ENCODE measurements at regions not wholly inside any gene's neighbourhood (a gene's known extent, or its start where the extent isn't known, plus 50 kb on each side); places are given as distances from the start of the nearest gene placed in this dataset.
A peak's percentile ranks its signal among the peaks of the same experiment; 100 is the strongest.

DNA sequence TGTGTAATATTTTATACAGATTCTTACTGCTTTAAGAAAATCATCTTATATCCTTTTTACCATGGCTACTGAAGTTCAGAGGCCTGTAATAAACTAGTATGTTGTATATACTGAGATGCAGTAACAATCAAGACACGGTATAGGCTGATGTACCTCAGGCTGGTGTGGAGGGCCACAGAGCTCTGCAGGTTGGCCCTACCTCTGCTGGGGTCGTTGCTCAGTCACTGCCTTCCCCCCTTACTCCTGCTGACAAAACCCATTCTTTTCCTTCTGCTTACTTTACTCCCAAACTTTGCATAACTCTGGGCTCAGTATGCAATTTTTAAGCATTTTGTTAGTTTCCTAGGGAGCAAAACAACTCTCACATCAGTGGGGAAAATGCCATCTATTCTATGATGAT is 200.1 kb upstream of the FOXP2 start:
- H3K9me3 ChIP-seq (ENCODE audit: control insufficient read depth, low read depth, low read length) = no peaks in the 10 kb centered on the region
- WGBS (ENCODE audit: extremely low coverage, insufficient read length, low lambda C conversion rate) = no CpG with 5 or more reads among the region's 2 CpGs
- H3K79me1 ChIP-seq (ENCODE audit: insufficient read depth, low read depth, low read length, poor library complexity, severe bottlenecking) = no peaks in the 10 kb centered on the region
- H4K8ac ChIP-seq (replicated peaks; ENCODE audit: insufficient read length, low read depth, low read length) = no peak overlapping the region
- no peak overlapping the region for H3K18ac ChIP-seq (ENCODE audit: insufficient read length, low read depth, low read length)
- no peak for DNase-seq
- H3K4ac ChIP-seq (ENCODE audit: low read depth, low read length) = no peak overlapping the region
- H2BK12ac ChIP-seq (ENCODE audit: insufficient read length, low read depth, low read length) = no peak overlapping the region
- H3K56ac ChIP-seq (ENCODE audit: insufficient read length, low read depth, low read length) = no peak overlapping the region
- H4K5ac ChIP-seq (ENCODE audit: insufficient read length, low read depth, low read length) = no peak overlapping the region
- Mint-ChIP-seq H3K4me3 (no peak overlapping the region; a peak in 1 of 5 replicates), H3K9me3 (no peaks in the 10 kb centered on the region; a peak in 2 of 5 replicates), H3K4me1 (peaks cover 10% of the 10 kb centered on the region in 2 experiments), H3K27ac (peak overlapping the region in 1 of 3 experiments; percentile 52; a peak in 1 of 7 replicates), H3K27me3 (ENCODE audit: low read depth) (no peaks in the 10 kb centered on the region), H3K36me3 (ENCODE audit: insufficient read depth in 1 of 3, low read depth in 3 of 3) (no peaks in the 10 kb centered on the region)
- no peak overlapping the region for H3K4me2 ChIP-seq (ENCODE audit: insufficient read depth, insufficient read length, low read length)
- H3K14ac ChIP-seq (ENCODE audit: insufficient read depth, low read length) = no peak overlapping the region
- H3K23ac ChIP-seq (ENCODE audit: insufficient read length, low read depth, low read length) = no peak overlapping the region
- TF ChIP-seq, protein P1, sequence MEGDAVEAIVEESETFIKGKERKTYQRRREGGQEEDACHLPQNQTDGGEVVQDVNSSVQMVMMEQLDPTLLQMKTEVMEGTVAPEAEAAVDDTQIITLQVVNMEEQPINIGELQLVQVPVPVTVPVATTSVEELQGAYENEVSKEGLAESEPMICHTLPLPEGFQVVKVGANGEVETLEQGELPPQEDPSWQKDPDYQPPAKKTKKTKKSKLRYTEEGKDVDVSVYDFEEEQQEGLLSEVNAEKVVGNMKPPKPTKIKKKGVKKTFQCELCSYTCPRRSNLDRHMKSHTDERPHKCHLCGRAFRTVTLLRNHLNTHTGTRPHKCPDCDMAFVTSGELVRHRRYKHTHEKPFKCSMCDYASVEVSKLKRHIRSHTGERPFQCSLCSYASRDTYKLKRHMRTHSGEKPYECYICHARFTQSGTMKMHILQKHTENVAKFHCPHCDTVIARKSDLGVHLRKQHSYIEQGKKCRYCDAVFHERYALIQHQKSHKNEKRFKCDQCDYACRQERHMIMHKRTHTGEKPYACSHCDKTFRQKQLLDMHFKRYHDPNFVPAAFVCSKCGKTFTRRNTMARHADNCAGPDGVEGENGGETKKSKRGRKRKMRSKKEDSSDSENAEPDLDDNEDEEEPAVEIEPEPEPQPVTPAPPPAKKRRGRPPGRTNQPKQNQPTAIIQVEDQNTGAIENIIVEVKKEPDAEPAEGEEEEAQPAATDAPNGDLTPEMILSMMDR (conservative IDR thresholded peaks at IDR 0.05) = no peak
- H3K23me2 ChIP-seq (ENCODE audit: insufficient read length, low read depth, low read length, poor library complexity, severe bottlenecking) = no peaks in the 10 kb centered on the region
- H3K27me3 ChIP-seq (ENCODE audit: insufficient read depth, low read length) = no peaks in the 10 kb centered on the region
- H3T11ph ChIP-seq (ENCODE audit: low read length) = no peak overlapping the region
- no peak overlapping the region for H3K27ac ChIP-seq (ENCODE audit: insufficient read length, low read depth, low read length)
- no peak overlapping the region for H2BK20ac ChIP-seq (ENCODE audit: low read depth, low read length, poor library complexity, severe bottlenecking)
- no peak overlapping the region for H2AK5ac ChIP-seq (ENCODE audit: insufficient read length, low read length)
- H2BK15ac ChIP-seq (ENCODE audit: low read depth, low read length) = no peak overlapping the region
- no peaks in the 10 kb centered on the region for H3K4me1 ChIP-seq (ENCODE audit: insufficient read depth, low read length)
- H2BK5ac ChIP-seq (ENCODE audit: insufficient read length, low read length) = no peak overlapping the region
- H2BK120ac ChIP-seq (ENCODE audit: low read depth, low read length, poor library complexity, severe bottlenecking) = no peak overlapping the region
- no peaks in the 10 kb centered on the region for H3K79me2 ChIP-seq (ENCODE audit: insufficient read depth, low read length)
- no peak overlapping the region for H4K91ac ChIP-seq (ENCODE audit: insufficient read length, low read depth, low read length)
- no peaks in the 10 kb centered on the region for H4K20me1 ChIP-seq (ENCODE audit: control insufficient read depth, insufficient read depth, insufficient read length)
- H2AFZ ChIP-seq (ENCODE audit: low read length) = no peak overlapping the region
- H3K9ac ChIP-seq (ENCODE audit: extremely low read depth, insufficient read length, low read length) = no peak overlapping the region
